DMS153 treated with DMSO at 0.1 percent for 48 hours (cell line): ENCODE measurements at regions not wholly inside any gene's neighbourhood (a gene's known extent, or its start where the extent isn't known, plus 50 kb on each side); places are given as distances from the start of the nearest gene placed in this dataset.
A peak's percentile ranks its signal among the peaks of the same experiment; 100 is the strongest.
"Not testable (repeated sequence)": the region's sequence is repeated elsewhere in the genome, so short reads cannot be mapped to it uniquely, and the experiment has no call there.

Source experiments
- DNase-seq: peaks from one replicate; lab custom pipeline; 2025; ENCODE audit not compliant: unreplicated experiment; lab: John Stamatoyannopoulos, UW

DNA sequence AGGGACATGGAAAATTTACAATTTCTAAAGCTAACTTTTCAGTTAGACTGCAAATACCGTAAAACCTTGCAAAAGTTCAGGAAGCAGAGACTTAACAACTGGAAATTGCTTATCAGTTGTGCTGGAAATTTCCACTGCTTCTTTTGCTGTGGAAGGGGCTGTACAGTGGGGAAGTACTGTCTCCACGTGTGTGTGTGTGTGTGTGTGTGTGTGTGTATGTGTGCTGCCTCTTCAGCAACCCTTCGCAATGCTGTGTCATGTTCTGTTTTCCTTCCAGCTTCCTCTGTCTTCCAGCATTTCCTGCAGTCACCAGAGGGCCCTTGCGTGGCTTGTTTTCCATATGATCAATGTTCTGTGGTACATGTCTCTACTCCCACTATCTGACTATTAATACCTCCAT, 87.5 kb upstream of the RANBP3L start:
- DNase-seq, result no peak

GRCh38 chr5:36390640-36391039, 88.9 kb upstream of the RANBP3L start:
- DNase-seq, result no peak

GRCh38 chr5:36392186-36392585, 90.5 kb upstream of the RANBP3L start:
- DNase-seq, result no peak

DNA sequence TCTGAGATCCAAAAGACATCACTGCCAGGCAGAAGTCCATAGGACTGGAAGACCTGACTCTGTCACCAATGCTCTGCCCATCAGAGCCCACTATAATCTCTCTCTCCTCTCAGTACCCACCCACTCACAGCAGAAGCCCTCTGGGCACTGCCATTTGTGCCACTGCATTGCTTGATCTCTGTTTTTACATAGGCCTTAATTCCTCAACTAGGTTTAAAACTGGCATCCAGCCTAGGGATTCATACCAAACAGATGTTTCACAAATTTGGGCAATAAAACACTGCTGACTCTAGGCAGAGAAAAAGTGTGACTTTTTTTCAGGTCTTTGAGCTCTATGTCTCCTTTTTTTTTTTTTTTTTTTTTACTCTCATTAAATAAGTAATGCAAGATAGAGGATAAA, 91.1 kb upstream of the RANBP3L start:
- no peak for DNase-seq

DNA sequence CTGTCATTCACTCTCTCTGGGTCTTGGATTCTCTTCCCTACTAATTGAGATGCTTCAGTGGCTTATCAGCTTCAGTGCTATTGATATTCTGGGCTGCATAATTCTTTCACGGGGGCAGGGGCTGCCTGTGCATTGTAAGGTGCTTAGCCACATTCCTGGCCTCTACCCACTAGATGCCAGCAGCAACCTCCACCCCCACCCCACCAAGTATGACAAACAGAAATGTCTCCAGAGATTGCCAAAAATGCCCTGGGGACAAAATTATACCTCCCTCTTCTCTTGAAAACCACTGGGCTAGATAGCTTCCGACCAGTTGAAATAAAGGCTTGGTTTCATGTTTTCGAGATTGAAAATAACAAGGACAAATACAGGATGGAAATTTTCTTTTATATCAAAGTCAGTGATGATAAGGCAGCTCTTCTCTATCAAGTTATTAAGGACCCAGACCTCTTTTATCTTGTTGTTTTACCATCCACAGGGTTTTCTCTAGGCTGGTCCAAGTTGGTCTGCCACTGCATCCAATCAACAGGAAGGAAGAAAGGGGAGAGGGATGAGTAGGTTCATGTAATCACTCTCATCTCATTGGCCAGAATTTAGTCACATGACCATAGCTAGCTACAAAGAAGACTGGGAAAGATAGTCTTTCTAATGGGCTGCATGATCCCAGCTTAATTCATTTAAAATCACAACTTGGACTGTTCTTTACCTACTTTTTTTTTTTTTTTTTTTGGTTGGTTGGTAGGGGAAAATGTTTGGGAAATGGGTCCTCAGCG, 92.1 kb upstream of the RANBP3L start:
- DNase-seq, result no peak

DNA sequence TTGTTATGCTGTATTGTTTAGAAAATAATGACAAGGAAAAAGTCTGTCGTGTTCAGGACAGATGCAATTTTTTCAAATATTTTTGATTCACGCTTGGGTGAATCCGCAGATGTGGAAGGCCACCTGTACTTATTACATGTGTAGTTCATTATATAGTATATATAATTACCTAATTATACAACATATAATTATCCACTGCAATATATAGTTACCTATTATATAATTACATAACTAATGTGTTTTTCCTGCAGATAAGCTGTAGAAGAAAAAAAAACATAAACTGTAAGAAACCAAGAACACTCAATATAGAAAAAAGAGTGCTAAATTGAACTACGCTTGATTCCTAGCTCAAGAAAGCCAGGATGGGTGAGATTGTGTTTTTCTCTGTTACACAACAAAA, 93.6 kb upstream of the RANBP3L start:
- DNase-seq, result no peak

DNA sequence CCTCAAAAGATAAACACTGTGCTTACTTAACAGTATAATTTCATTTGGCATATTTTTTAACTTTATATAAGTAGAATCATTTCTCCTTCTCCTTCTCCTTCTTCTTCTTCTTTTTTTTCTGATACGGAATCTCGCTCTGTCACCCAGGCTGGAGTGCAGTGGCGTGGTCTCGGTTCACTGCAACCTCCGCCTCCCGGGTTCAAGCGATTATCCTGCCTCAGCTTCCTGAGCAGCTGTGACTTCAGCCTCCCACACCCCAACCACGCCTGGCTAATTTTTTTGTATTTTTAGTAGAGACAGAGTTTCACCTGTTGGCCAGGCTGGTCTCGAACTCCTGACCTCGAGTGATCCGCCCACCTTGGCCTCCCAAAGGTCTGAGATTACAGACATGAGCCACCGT, 94.2 kb upstream of the RANBP3L start:
- not testable (repeated sequence) for DNase-seq

DNA sequence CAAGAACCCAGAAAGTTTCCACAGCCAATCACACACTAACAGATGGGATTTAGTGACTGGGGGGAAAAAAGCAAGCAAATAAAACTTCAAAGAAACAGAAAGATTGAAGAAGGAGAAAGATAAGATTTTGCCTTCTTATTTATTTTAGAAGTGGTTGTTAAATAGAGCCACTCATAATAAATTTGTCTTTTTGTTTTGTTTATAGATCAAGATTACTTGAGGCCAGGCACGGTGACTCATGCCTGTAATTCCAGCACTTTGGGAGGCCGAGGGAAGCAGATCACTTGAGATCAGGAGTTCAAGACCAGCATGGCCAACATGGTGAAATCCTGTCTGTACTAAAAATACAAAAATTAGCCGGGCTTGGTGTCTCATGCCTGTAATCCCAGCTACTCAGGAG, 94.9 kb upstream of the RANBP3L start:
- DNase-seq, result no peak

DNA sequence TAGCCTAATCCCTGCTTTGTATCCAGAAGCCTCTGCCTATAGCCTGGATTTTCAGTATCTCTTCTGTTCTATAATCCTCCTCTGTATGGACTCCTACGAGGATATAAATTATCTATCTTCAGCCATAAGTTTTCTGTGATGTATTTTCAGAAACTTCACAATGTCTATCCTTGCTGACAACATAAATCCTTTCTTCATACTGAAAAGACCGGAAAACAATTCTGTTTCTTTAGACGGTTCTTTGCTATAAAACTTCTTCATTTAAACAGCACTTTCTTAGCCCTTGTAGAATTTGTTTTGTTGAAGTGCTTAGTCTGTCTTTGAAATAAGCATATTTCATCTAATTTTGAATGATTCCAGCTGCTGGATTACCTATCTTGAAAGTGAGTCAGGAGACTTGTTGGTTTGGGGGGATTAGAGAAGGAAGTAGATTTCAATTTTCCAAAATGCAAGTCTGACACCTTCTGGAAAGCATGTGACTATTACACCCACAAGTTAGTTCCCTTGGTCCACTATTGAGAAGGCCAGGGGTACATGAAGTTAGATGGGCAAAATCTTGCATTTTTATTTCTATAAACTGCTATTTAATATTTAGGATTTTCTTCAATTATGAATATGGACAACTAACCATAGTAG, 96.3 kb upstream of the RANBP3L start:
- peak; percentile 25 for DNase-seq

DNA sequence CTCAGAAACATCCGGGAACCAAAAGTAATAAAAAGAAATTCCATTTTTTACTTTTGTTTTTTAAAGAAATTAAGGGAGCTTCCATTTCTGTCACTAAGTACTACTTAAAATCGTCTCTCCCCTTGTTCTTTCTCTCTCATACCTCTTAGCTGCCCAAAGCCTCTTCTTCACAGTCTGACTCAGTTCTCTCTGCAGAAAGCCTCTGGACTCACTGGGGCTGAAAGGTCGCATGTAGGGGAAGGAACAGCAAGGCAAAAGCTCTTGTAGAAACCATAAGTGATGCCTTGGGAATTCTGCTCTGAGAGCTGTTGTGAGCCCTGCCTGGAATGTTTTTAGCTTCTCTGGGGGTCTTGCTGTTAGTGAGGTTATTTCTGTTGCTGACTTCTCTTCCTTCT, 100.8 kb upstream of the RANBP3L start:
- no peak for DNase-seq

DNA sequence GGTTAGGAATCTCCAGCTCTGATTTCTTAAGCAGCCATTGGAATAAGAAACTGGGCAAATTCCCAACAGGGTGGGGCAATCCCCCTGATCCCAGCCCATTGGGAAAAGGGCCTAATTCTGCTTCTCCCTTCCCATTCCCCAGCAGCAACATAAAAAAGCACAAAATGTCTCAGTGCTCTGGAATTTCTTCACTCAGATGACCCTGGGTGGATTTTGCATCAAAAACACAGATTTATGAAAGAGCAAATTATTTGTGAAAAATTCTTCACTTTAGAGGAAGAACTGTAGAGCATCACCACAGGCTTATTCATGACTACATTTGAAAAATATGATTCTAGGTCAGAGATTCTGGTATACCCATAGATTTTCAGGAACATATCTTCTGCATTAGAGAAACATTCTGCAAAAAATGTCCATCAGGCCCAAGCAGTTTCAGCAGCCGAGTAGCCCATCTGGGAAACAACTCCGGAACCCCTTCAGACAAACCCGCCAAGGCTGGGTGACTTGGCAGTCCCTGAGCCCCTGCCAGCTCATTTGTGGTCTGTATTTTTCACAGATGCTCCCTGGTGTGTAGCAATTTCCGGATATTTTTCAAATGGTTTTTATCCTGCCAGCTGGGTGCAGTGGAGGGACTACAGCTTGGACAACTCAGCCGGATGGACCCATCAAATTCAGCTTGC, 102.1 kb upstream of the RANBP3L start:
- DNase-seq, result no peak

DNA sequence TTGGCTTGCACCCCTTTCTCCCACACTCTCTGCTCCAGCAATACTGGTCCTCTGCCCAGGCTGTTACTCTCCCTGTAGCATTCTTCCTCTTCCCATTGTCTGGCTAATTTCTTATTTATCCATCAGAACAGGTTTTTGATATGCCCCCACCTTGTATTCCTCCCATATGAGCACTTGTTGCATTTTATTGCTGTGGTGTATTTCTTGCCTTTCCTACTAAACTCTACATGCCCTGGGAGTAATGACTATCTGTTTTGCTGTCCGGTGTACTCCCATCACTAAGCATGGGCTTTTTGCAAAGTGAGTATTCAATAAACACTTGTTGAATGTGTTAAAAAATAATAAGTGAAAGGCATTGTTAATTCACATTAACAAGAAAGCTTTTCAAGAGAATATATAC, 104.3 kb upstream of the RANBP3L start:
- no peak for DNase-seq

DNA sequence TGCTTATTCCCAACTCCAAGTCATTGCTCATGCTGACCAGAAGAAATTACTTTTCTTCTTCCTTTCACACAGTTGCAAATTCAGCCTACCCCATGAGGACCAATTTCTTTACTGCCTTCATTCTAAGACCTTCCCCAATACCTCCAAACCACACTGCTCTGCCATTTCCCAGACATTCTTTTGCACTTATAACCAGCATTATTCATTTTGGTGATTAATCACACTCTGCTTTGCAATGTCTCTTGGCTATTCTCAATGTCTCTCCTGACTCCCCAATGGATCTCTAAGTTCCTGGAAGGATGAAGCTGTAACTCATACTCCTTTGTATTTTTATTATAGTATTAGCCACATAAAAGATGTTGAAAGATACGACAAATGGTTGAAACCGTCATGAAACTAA, 105.7 kb upstream of the RANBP3L start:
- DNase-seq, result no peak

GRCh38 chr5:36409711-36410110, 108.0 kb upstream of the RANBP3L start:
- DNase-seq, result not testable (repeated sequence)

DNA sequence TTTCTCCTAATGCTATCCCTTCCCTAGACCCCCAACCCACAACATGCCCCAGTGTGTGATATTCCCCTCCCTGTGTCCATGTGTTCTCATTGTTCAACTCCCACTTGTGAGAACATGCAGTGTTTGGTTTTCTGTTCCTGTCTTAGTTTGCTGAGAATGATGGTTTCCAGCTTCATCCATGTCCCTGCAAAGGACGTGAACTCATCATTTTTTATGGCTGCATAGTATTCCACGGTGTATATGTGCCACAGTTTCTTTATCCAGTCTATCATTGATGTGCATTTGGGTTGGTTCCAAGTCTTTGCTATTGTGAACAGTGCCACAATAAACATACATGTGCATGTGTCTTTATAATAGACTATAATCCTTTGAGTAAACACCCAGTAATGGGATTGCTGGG, 109.0 kb upstream of the RANBP3L start:
- DNase-seq, result not testable (repeated sequence)

GRCh38 chr5:36414869-36415282, 113.2 kb upstream of the RANBP3L start:
- peak; percentile 35 for DNase-seq

DNA sequence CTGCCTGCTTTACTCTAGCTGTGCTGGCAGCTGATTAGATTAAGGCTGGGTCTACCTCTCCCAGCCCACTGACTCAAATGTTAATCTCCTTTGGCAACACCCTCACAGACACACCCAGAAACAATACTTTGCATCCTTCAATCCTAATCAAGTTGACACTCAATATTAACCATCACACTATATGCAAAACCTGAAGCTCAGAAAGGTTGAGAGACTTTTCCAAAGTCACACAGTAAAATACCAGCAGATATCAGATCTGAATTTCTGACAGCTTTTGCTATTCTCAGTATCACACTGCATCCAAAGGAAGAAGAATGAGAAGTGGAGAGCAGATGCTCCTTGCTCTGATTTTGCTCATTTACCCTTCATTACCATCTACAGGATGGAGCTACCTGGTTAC, 114.9 kb upstream of the RANBP3L start:
- DNase-seq, result no peak

GRCh38 chr5:36417221-36417620, 115.5 kb upstream of the RANBP3L start:
- DNase-seq, result no peak

- DNase-seq, result no peak
Measured at GRCh38 chr5:36417668-36418067, 116.0 kb upstream of the RANBP3L start.

DNA sequence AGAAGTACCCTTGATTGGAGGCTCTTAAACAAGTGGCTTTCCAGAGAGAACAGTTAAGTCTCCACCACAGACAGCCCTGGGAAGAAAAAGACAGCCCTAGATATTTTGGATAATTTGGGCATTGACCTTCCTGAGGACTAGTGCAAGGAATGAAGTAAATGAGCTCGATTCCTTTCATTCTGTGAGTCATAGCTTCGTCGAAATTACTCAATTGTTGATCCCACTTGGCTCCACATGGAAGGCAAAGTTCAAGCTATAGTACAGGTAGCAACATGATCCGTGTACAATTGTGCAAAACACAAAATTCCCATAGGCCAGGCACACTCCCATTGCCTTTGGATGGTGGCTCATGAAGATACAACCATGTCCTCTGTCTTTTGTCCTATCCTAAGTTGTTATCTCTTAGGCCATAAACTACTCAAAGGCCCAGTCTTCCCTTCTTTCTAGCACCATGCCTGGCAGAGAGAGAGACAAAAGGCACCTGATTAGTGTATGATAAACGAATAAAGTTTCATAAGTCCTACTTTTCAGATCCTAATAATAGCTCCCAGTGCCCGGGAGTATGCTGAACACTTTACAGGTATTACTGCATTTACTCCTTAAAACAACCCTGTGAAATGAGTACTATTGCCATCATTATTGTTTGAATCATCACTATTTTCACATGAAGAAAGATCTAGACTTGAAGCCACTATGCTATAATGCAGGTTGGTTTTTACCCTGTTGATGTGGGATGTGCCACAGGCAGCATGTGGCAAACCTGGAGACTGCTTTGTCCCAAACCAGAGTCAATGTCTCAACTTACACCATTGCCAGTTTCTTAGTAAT, 116.7 kb upstream of the RANBP3L start:
- DNase-seq, result no peak

GRCh38 chr5:36421256-36421655, 119.6 kb upstream of the RANBP3L start:
- no peak for DNase-seq
